ENCODE measurements at regions not wholly inside any gene's neighbourhood (a gene's known extent, or its start where the extent isn't known, plus 50 kb on each side); places are given as distances from the start of the nearest gene placed in this dataset.
A peak's percentile ranks its signal among the peaks of the same experiment; 100 is the strongest.

- no peak for TF ChIP-seq TFE3 (CRISPR knock-in tag; IDR thresholded peaks at IDR 0.05)
- TF ChIP-seq, protein P1, sequence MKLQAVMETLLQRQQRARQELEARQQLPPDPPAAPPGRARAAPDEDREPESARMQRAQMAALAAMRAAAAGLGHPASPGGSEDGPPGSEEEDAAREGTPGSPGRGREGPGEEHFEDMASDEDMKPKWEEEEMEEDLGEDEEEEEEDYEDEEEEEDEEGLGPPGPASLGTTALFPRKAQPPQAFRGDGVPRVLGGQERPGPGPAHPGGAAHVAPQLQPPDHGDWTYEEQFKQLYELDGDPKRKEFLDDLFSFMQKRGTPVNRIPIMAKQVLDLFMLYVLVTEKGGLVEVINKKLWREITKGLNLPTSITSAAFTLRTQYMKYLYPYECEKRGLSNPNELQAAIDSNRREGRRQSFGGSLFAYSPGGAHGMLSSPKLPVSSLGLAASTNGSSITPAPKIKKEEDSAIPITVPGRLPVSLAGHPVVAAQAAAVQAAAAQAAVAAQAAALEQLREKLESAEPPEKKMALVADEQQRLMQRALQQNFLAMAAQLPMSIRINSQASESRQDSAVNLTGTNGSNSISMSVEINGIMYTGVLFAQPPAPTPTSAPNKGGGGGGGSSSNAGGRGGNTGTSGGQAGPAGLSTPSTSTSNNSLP (IDR thresholded peaks at IDR 0.05; ENCODE audit: borderline replicate concordance, low read depth, low read length): peak; percentile 45; the same call in 1 of the 2 replicates
- TF ChIP-seq NR1H2 (CRISPR knock-in tag; IDR thresholded peaks at IDR 0.05): no peak
- TF ChIP-seq CSDE1 (IDR thresholded peaks at IDR 0.05): no peak
- TF ChIP-seq MCM5 (IDR thresholded peaks at IDR 0.05; ENCODE audit: low read depth): no peak
- TF ChIP-seq GTF2A2 (tag; IDR thresholded peaks at IDR 0.05): no peak
- TF ChIP-seq HDAC2 (IDR thresholded peaks at IDR 0.05): peak; percentile 94
- TF ChIP-seq, protein P2, sequence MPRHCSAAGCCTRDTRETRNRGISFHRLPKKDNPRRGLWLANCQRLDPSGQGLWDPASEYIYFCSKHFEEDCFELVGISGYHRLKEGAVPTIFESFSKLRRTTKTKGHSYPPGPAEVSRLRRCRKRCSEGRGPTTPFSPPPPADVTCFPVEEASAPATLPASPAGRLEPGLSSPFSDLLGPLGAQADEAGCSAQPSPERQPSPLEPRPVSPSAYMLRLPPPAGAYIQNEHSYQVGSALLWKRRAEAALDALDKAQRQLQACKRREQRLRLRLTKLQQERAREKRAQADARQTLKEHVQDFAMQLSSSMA (CRISPR knock-in tag; IDR thresholded peaks at IDR 0.05): no peak
- TF ChIP-seq FOXJ3 (CRISPR knock-in tag; IDR thresholded peaks at IDR 0.05): no peak
- TF ChIP-seq ZFX (CRISPR knock-in tag; IDR thresholded peaks at IDR 0.05): 0 out of 2 replicates have a peak, but pooled peaks have one; percentile 0
- no peak for TF ChIP-seq SETDB1 (IDR thresholded peaks at IDR 0.05; ENCODE audit: low read length)
- no peak for TF ChIP-seq IRF2 (CRISPR knock-in tag; IDR thresholded peaks at IDR 0.05)
- TF ChIP-seq, protein P3, sequence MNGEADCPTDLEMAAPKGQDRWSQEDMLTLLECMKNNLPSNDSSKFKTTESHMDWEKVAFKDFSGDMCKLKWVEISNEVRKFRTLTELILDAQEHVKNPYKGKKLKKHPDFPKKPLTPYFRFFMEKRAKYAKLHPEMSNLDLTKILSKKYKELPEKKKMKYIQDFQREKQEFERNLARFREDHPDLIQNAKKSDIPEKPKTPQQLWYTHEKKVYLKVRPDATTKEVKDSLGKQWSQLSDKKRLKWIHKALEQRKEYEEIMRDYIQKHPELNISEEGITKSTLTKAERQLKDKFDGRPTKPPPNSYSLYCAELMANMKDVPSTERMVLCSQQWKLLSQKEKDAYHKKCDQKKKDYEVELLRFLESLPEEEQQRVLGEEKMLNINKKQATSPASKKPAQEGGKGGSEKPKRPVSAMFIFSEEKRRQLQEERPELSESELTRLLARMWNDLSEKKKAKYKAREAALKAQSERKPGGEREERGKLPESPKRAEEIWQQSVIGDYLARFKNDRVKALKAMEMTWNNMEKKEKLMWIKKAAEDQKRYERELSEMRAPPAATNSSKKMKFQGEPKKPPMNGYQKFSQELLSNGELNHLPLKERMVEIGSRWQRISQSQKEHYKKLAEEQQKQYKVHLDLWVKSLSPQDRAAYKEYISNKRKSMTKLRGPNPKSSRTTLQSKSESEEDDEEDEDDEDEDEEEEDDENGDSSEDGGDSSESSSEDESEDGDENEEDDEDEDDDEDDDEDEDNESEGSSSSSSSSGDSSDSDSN (IDR thresholded peaks at IDR 0.05; ENCODE audit: borderline replicate concordance in 1 of 2, low read depth in 2 of 2, low read length in 2 of 2): 0 out of 4 replicates have a peak, but pooled peaks of 1 of the 2 experiments have one; percentile 37
- TF ChIP-seq SMARCB1 (IDR thresholded peaks at IDR 0.05; ENCODE audit: insufficient read length, low read depth): no peak
- peak; percentile 36; the same call in 1 of the 2 replicates for TF ChIP-seq CREB3L1 (IDR thresholded peaks at IDR 0.05; ENCODE audit: borderline replicate concordance, low read depth)
- TF ChIP-seq MTA2 (IDR thresholded peaks at IDR 0.05; ENCODE audit: low read depth): no peak; the same call in 1 of the 2 replicates
- TF ChIP-seq MEF2A (IDR thresholded peaks at IDR 0.05; ENCODE audit: control insufficient read depth, low read depth, low read length): no peak
- TF ChIP-seq ZNF561 (CRISPR knock-in tag; conservative IDR thresholded peaks at IDR 0.05): no peak
- TF ChIP-seq ZNF584 (CRISPR knock-in tag; IDR thresholded peaks at IDR 0.05; ENCODE audit: low read depth): no peak
- TF ChIP-seq NFXL1 (CRISPR knock-in tag; IDR thresholded peaks at IDR 0.05): no peak
- peak; percentile 58 for TF ChIP-seq L3MBTL2 (IDR thresholded peaks at IDR 0.05)
- no peak for TF ChIP-seq NCOA6 (IDR thresholded peaks at IDR 0.05)
- TF ChIP-seq RUNX1 (IDR thresholded peaks at IDR 0.05; ENCODE audit: low read depth): no peak
These were observed 73.2 kb downstream of the VEGFA start (continued) for GRCh38 chr6:43843097-43843645.

All from K562 (cell line).